CD4-positive, alpha-beta T cell (primary cell): ENCODE measurements at regions not wholly inside any gene's neighbourhood (a gene's known extent, or its start where the extent isn't known, plus 50 kb on each side); places are given as distances from the start of the nearest gene placed in this dataset.

Experiments used
- ATAC-seq: fragments of 200-7000 bp; cut with Tn5 transposase; one replicate; pipeline ENCODE4 v1.10.0; 2022; ENCODE audit warnings: mild to moderate bottlenecking; ENCODE audit not compliant: poor library complexity
- CTCF ChIA-PET: fragments of 350-600 bp; sonication (Branson Sonifier 250); formaldehyde crosslinking; loops from one replicate; lab custom pipeline; 2021; ENCODE audit warnings: antibody characterized with exemption, inconsistent platforms; lab: Charles Lee
- POLR2A ChIA-PET: fragments of 350-600 bp; sonication (Branson Sonifier 250); formaldehyde crosslinking; loops from one replicate; lab custom pipeline; 2021; ENCODE audit warnings: antibody characterized with exemption, inconsistent platforms; lab: Charles Lee
- DNase-seq, 14 experiments: peaks; one replicate each; pipeline ENCODE4 v3.0.0-alpha.2; 2013 to 2020; ENCODE audit warnings: mixed read lengths in 2 of 14
- H3K27ac ChIP-seq, 2 donors: one replicate each; pipeline versions ENCODE4 v1.5.1 to v1.7.0; 2013; ENCODE audit warnings: low read length in 2 of 2, low read depth in 1 of 2, mild to moderate bottlenecking in 1 of 2
- H3K27me3 ChIP-seq, 2 experiments: 1 replicate in 1 of 2; 2 replicates in 1 of 2; pipeline versions ENCODE4 v1.6.1 to v1.7.0; 2013; ENCODE audit warnings: low read length in 2 of 2, control low read depth in 1 of 2, mild to moderate bottlenecking in 1 of 2, moderate library complexity in 1 of 2; ENCODE audit not compliant: insufficient read depth in 2 of 2, control insufficient read depth in 1 of 2
- H3K36me3 ChIP-seq: one replicate; pipeline ENCODE4 v1.6.1; 2013; ENCODE audit warnings: low read length, control low read depth; ENCODE audit not compliant: insufficient read depth
- H3K4me1 ChIP-seq: one replicate; pipeline ENCODE4 v1.6.1; 2013; ENCODE audit warnings: low read length, control low read depth; ENCODE audit not compliant: insufficient read depth
- H3K4me3 ChIP-seq: one replicate; pipeline ENCODE4 v1.5.1; 2013; ENCODE audit warnings: mild to moderate bottlenecking, low read length, moderate library complexity
- H3K9me3 ChIP-seq, 2 experiments: 1 replicate in 1 of 2; 2 replicates in 1 of 2; pipeline versions ENCODE4 v1.6.1 to v1.7.0; 2013; ENCODE audit warnings: low read length in 2 of 2, mild to moderate bottlenecking in 2 of 2, control low read depth in 1 of 2, moderate library complexity in 1 of 2; ENCODE audit not compliant: control insufficient read depth in 1 of 2, insufficient read depth in 1 of 2
- H3K27ac Mint-ChIP-seq: one replicate; pipeline ENCODE4 v1.8.0; 2020; ENCODE audit warnings: mixed read lengths
- H3K27me3 Mint-ChIP-seq: one replicate; pipeline ENCODE4 v1.8.0; 2021; ENCODE audit warnings: mixed read lengths
- H3K36me3 Mint-ChIP-seq: one replicate; pipeline ENCODE4 v1.8.0; 2021; ENCODE audit warnings: low read depth, mixed read lengths
- H3K4me1 Mint-ChIP-seq: one replicate; pipeline ENCODE4 v1.8.0; 2021; ENCODE audit warnings: low read depth, mixed read lengths
- H3K4me3 Mint-ChIP-seq: one replicate; pipeline ENCODE4 v1.8.0; 2020; ENCODE audit warnings: mild to moderate bottlenecking, mixed read lengths
- H3K9me3 Mint-ChIP-seq: one replicate; pipeline ENCODE4 v1.8.0; 2020; ENCODE audit warnings: mixed read lengths
- intact Hi-C, 2 experiments: fragments of 100-400 bp; cut with DNase I in 1 of 2; cut with micrococcal nuclease in 1 of 2; formaldehyde crosslinking; loops; one replicate each; pipeline versions ENCODE4 v1.15.1 to v1.9.0; 2023 to 2025; cut with DNase I, micrococcal nuclease
- TF ChIP-seq, protein P1 (sequence below): fragments of 200-600 bp; IDR thresholded peaks from one replicate; pipeline ENCODE4 v1.8.0; 2022; ENCODE audit warnings: antibody characterized with exemption, mild to moderate bottlenecking

DNA sequence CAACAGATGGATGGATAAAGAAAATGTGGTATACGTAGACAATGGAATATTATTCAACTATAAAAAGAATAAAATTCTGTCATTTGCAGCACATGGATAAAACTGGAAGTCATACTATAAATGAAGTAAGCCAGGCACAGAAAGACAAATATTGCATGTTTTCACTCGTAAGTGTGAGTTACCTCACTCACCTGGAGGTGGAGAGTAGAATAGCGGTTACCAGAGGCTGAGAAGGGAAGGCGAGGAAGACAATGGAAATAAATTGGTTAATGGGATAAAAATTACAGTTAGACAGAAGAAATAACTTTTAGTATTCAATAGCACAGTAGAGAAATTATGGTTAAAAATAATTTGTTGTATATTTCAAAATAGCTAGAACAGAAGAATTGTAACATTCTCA is 141.6 kb downstream of the EFHB start:
- POLR2A ChIA-PET, result no interaction called here

DNA sequence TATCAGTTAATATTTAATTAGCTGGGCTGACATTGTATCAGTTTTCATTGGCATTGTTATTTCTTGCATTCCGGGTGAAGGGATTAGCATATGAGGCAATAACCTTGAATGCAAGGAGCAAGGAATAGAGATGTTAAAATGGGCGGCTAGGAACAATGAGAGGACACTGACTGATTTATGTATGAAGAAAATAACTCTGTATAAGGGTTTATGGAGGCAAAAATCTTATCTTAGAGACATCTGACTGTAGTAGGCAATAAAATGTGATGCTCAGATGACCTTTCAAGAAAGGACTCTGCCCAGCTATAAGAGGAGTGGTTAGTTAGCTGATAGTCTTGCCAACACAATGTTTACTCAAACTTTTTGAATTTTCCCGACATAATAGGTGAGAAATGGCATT is 158.3 kb downstream of the EFHB start:
- TF ChIP-seq, protein P1, sequence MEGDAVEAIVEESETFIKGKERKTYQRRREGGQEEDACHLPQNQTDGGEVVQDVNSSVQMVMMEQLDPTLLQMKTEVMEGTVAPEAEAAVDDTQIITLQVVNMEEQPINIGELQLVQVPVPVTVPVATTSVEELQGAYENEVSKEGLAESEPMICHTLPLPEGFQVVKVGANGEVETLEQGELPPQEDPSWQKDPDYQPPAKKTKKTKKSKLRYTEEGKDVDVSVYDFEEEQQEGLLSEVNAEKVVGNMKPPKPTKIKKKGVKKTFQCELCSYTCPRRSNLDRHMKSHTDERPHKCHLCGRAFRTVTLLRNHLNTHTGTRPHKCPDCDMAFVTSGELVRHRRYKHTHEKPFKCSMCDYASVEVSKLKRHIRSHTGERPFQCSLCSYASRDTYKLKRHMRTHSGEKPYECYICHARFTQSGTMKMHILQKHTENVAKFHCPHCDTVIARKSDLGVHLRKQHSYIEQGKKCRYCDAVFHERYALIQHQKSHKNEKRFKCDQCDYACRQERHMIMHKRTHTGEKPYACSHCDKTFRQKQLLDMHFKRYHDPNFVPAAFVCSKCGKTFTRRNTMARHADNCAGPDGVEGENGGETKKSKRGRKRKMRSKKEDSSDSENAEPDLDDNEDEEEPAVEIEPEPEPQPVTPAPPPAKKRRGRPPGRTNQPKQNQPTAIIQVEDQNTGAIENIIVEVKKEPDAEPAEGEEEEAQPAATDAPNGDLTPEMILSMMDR, result no peak
- intact Hi-C loops, result no loop called here
- POLR2A ChIA-PET, result no interaction called here
- CTCF ChIA-PET, result no interaction called here
- ATAC-seq, result no peak
- Mint-ChIP-seq H3K9me3 (no peaks in the 10 kb centered on the region), H3K4me3 (no peak overlapping the region), H3K27me3 (no peaks in the 10 kb centered on the region), H3K36me3 (no peaks in the 10 kb centered on the region), H3K4me1 (no peaks in the 10 kb centered on the region), H3K27ac (no peak overlapping the region)
- Histone ChIP-seq H3K4me3 (no peak overlapping the region), H3K27me3 (no peaks in the 10 kb centered on the region), H3K4me1 (no peaks in the 10 kb centered on the region), H3K36me3 (no peaks in the 10 kb centered on the region), H3K27ac (no peak overlapping the region), H3K9me3 (no peaks in the 10 kb centered on the region)
- DNase-seq, result no peak

More for the DNA sequence above, 141.6 kb downstream of the EFHB start:
- H3K27ac ChIP-seq, result no peak overlapping the region
- H3K36me3 ChIP-seq, result no peaks in the 10 kb centered on the region
- Mint-ChIP-seq H3K4me3 (no peak overlapping the region), H3K4me1 (no peaks in the 10 kb centered on the region), H3K27me3 (peaks cover 6% of the 10 kb centered on the region), H3K36me3 (no peaks in the 10 kb centered on the region), H3K27ac (no peak overlapping the region), H3K9me3 (peaks cover 2% of the 10 kb centered on the region)
- TF ChIP-seq, protein P1, result no peak
- DNase-seq (no peak), ATAC-seq (no peak)
- no peaks in the 10 kb centered on the region for H3K9me3 ChIP-seq
- H3K4me1 ChIP-seq, result no peaks in the 10 kb centered on the region
- H3K4me3 ChIP-seq, result no peak overlapping the region
- CTCF ChIA-PET, result interaction anchor here (1.1 kb wide), 1 partner anchor 8 kb away, joined by 3 read pairs; no protein-coding TSS in a partner anchor
- intact Hi-C loops, result no loop called here
- no peaks in the 10 kb centered on the region for H3K27me3 ChIP-seq

DNA sequence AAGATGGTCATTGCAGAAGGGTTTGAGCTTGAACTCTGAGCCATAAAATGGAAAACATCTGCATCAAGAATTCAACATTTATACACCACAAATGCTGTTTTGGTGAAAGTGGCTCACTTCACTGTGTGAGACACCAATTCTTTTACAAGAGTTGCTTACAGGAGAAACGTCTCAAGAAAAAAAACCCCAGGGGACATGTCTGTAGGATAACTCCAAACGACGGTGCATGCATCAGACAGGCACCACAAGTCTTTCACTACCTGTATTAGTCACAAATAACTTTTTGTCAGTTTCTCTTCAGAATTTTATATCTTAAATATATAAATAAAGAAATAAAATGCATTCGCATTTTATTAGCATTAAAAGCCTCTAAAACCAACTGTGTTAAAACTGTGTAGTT is 164.3 kb downstream of the EFHB start:
- CTCF ChIA-PET, result no interaction called here
- intact Hi-C loops, result no loop called here
- no peaks in the 10 kb centered on the region for H3K36me3 Mint-ChIP-seq
- no peak overlapping the region for H3K4me3 Mint-ChIP-seq
- POLR2A ChIA-PET, result no interaction called here
- TF ChIP-seq, protein P1, result no peak
- H3K27ac ChIP-seq, result no peak overlapping the region
- no peaks in the 10 kb centered on the region for H3K27me3 Mint-ChIP-seq
- H3K4me3 ChIP-seq, result no peak overlapping the region
- no peaks in the 10 kb centered on the region for H3K9me3 ChIP-seq
- H3K36me3 ChIP-seq, result no peaks in the 10 kb centered on the region
- ATAC-seq (no peak), DNase-seq (no peak)
- no peaks in the 10 kb centered on the region for H3K27me3 ChIP-seq
- no peaks in the 10 kb centered on the region for H3K4me1 ChIP-seq
- no peak overlapping the region for H3K27ac Mint-ChIP-seq
- no peaks in the 10 kb centered on the region for H3K9me3 Mint-ChIP-seq
- H3K4me1 Mint-ChIP-seq, result no peaks in the 10 kb centered on the region
